Activated CD4-positive, alpha-beta T cell treated with anti-CD3 and anti-CD28 coated beads, Interleukin-2, Interleukin-6, amounts not matched to agents 100 ng/mL and 50 ng/mL, durations not matched to agents 16 hours and 8 hours (primary cell): ENCODE measurements at regions not wholly inside any gene's neighbourhood (a gene's known extent, or its start where the extent isn't known, plus 50 kb on each side); places are given as distances from the start of the nearest gene placed in this dataset.
"Not testable (repeated sequence)": the region's sequence is repeated elsewhere in the genome, so short reads cannot be mapped to it uniquely, and the experiment has no call there.

Source experiments
- DNase-seq: peaks from one replicate; pipeline ENCODE4 v3.0.0-alpha.2; 2020

DNA sequence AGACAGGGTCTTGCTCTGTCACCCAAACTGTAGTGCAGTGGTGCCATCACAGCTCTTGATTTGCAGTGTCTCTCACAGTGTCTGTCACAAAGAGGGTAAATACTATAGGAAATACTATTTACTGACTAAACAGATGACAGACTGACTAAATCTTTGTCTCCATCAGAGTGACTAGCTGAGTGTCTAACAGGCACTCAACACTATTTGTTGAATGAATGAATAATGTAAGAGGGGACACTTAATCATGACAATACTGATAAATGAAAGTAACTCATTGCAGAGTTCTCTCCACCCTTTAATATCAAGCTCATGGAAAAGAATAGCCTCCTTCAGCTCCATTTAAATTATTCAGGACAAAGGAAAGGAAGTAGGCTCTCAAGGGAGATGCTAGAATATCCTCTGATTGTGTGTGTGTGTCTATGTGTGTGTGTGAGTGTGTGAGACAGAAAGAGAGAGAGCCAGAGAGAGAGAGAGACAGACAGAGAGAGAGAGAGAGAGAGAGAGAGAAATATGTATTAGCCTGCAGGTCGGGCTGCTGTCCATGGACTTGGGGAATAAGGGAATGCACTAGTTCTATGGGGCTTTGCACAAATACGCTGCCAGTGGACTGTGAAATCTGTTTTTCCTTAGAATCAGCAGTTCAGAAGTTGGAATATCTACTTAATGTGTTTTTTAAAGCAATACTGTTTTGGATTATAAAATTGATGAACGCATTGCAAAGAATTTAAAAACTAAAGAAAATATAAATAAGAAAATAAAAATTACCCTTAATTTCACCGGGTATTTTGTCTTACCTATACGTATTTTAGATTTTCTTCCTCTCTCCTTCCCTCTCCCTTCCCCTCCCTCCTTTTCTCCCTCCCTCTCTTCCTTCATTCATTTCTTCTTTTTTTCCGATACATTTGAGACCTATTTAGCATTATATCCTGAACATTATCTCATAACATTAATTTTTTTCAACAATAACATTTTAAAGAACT, 132.9 kb upstream of the LRIG1 start:
- DNase-seq: no peak

DNA sequence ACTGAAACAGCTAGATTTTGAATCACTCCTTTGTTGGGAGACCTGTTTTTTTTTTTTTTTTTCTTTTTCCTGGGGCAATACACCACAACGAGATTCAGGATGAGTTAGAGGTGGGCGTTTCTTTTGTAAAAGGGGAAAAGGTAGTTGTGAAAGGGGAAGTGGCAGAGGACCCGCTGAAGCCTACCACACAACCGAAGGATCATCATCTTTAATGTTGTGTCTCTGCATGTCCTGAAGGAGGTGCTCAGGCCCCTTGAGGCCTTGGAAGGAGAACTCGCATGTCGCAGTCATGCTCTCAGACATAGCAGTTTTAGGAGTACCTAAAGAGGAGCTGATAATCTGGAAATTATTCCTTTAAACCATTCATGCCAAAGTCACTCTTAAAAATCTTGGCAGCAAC, 137.9 kb upstream of the LRIG1 start:
- DNase-seq: no peak

DNA sequence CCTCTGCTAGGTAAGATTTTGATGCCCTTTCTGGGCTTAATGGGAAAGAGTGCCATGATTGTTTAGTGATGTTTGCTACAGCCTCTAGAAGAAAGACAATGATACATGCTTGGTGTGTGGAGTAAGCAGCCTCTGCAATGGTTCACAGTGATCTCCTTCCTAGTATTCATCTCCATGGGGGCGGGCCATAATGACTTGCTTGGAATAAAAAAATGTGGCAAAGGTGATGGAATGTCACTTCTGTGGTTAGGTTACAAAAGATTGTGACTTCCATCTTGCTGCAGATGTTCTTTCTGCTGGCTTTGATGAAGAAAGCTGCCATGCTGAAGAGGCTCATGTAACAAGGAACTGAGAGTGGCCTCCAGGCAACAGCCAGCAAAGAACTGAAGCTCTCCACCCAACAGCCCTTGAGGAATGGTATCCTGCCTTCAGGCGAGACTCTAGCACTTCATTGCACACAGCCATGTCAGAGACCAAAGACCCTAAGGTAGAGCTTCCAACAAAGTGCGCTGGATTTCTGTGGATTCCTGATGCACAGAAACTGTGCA, 139.1 kb upstream of the LRIG1 start:
- no peak for DNase-seq

GRCh38 chr3:66642019-66642418, 141.2 kb upstream of the LRIG1 start:
- no peak for DNase-seq

DNA sequence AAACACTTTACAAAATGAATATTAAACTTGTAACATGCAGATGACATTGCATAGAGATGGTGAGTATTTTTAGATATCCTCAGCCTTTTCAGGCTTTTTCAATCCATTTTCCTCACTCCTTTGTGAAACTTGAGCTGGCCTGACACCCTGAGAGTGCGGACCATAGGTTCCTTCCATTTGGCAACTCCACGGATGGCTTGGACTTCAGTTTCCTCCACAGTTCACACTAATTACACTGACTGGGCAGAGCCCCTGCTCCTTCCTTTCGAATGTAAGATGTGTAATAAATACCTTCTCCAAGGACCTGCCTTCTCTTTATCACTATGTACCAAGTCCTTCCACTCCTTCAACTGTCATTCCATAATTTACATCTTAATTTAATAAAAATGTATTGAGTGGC, 141.7 kb upstream of the LRIG1 start:
- DNase-seq: no peak

DNA sequence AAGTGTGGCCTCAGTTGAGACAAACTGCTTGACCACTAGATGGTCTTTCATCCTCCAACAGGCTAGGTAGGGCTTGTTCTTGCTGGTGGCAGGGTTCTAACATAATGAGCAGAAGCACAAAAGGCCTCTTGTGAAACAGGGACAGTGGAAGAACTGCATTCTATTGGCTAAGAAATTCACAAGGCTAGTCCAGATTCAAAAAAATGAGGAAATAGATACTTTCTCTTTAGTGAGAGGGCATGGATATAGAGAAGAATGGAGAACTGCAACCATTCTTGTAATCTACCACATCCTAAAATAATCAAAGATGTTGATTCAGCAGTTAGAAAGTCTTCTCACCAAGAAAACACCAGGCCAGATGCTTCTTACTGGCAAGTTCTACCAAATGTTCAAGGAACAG, 143.7 kb upstream of the LRIG1 start:
- no peak for DNase-seq

- no peak for DNase-seq
Measured at GRCh38 chr3:66648975-66649374, 148.2 kb upstream of the LRIG1 start.

- not testable (repeated sequence) for DNase-seq
Measured at GRCh38 chr3:66651520-66651919, 150.7 kb upstream of the LRIG1 start.

- DNase-seq: not testable (repeated sequence)
Measured at GRCh38 chr3:66652100-66652499, 151.3 kb upstream of the LRIG1 start.

GRCh38 chr3:66655044-66655443, 154.2 kb upstream of the LRIG1 start:
- no peak for DNase-seq

DNA sequence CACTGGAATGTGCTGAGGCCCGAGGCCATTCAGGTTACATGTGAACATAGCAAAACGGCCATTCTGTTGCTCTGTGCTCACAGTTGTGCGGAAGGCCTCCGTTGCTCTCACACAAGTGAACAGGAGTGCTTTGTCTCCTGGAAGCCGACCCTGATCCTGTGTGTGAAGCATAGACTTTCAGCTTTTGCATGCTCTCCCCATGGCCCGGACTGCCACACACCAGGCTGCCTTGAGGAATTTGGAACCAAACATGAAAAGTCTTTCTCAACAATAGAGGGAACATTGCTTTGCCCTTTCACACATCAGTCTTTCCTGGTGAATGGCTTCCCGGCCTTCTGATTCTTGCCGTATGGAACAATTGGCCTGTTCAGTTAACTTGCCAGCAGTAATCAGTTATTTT, 154.8 kb upstream of the LRIG1 start:
- DNase-seq: no peak

DNA sequence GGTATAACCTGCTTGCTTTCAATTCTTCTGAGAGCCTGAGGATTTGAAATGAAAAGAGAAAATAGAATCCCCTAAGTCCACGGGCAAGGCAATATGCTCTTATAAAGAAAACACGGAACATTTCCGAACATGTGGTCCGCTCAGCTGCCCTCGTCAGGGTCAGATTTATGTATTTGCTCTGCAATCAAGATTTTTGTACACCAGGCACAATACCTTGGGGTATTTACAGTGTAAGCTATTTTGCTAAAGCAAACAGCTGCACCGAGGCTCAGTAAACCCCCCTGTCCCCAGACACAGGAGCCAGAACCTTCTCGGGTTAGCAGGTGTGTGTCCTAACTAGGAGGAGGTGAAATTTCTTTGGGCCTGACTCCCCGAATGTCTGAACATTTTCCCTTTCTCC, 155.8 kb upstream of the LRIG1 start:
- DNase-seq: no peak

- DNase-seq: no peak
Measured at GRCh38 chr3:66659056-66659455, 158.2 kb upstream of the LRIG1 start.

DNA sequence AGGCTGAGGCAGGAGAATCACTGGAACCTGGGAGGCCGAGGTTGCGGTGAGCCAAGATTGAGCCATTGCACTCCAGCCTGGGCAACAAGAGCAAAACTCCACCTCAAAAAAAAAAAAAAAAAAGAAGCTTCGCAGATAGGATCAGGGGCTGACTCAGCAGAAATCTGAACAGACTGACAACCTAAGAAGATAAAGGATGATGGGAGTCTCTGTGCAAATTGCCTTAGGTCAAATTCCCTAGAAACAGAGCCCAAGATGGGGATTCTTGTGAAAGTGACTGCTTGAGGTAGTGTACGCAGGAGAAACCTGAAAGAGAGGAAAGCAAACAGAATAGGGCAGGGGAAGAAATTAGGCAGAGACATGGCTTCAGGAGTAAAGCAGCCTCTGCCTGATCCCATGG, 160.8 kb upstream of the LRIG1 start:
- DNase-seq: no peak

DNA sequence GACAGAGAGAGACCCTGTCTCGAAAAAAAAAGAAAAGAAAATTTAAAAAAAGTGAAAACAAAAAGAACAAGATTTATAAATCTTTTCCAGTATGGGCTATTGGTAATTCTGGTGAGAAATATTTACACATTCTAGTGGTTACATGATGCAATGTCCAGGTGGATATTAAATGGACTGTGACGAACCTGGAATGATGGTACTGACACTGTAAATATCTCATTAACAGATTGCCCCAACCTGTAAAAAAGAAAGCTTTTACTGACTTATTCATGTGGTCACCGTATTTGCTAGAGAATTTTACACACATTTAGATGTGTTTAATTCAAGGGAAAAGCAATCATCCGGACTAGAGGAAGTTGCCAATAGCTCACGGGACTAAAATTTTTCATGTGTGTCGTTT, 162.1 kb upstream of the LRIG1 start:
- DNase-seq: no peak

GRCh38 chr3:66665021-66665695, 164.3 kb upstream of the LRIG1 start:
- no peak for DNase-seq

DNA sequence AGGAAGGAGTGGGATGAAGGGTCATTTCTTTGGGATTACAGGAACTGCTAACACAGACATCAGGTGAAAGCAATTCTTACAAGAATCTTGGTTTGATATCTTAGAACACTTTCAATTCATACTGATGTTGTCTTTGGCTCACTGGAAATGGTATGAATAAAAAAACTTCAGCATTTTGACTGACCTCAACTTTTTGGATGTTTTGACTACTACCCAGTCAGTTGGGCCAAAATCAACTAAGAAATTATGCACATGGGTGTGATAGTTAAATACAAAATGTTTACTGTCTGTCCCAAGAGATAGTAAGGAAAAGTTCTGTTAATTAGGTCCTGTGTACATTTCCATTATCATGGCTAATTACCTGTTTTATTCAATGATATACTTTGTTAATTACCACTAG, 165.5 kb upstream of the LRIG1 start:
- no peak for DNase-seq

- no peak for DNase-seq
Measured at GRCh38 chr3:66667263-66667662, 166.4 kb upstream of the LRIG1 start.

DNA sequence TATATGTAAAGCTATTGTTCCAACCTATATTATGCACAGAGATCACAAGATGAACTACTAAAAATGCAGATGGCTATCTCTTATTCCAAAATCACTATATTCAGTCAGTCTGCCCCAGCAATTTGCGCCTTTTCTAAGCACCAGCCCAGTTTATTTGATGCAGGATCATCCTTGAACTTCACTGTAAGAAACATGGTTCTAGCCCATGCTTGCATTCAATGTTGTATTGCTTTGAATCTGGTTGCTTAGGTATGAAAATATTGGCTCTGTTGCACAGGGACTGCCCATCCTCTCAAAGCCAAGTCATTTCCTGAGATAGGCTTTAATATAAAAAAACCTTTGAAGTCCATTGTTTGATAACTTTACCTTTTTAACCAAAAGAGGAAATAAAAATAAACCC, 170.5 kb upstream of the LRIG1 start:
- no peak for DNase-seq

GRCh38 chr3:66672830-66673229, 172.0 kb upstream of the LRIG1 start:
- DNase-seq: no peak

DNA sequence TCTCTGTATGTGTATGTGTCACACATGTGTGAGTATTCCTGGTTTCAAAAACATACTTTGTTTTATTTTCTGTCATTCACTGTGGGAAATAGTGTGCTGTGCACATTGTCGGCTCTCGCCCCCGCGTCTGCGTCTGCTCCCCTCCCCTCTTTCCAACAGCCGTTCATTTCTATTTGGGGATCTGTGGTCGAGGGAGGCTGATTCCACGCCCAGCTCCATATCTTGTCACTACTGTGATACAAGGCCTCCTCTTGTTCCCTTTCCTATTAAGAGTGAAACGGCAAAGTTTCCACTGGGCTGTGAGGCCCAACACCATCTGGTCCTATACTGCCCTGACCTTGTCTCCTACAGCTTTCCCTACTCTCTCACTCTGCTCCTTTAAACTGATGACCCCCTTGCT, 172.5 kb upstream of the LRIG1 start:
- no peak for DNase-seq

DNA sequence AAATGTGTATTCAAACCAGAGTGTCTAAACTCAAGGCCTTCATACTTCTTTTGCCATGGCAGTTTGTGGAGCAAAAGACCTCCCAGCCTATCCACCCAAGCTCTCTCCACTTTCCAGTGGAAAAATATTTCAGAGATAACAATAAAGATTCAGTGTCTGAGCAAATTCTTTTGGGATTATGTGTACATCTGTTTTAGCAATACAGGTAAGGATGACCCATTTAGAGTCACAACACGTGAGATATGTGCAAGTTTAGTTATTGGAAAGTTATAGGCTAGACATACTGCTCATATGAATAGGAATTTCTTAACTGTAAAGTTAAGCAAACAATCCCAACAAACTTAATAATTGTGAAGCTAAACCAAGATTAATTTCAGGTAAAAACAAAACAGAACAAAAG, 174.5 kb upstream of the LRIG1 start:
- DNase-seq: no peak

- DNase-seq: no peak
Measured at GRCh38 chr3:66692042-66692765, 191.4 kb upstream of the LRIG1 start.
